PC-9 (cell line): ENCODE measurements at regions not wholly inside any gene's neighbourhood (a gene's known extent, or its start where the extent isn't known, plus 50 kb on each side); places are given as distances from the start of the nearest gene placed in this dataset.

Experiments
- BruUV-seq: library from RNA; stranded (reverse); fragments of 400-500 nt; replicated peaks from 2 replicates; lab custom pipeline; 2021; lab: Mats Ljungman, UMichigan
- CTCF ChIA-PET: fragments of 300-600 bp; sonication (Branson Sonifier 250); formaldehyde crosslinking; loops from one replicate; lab custom pipeline; 2022; ENCODE audit warnings: antibody characterized with exemption; lab: Charles Lee
- POLR2A ChIA-PET: fragments of 300-600 bp; sonication (Branson Sonifier 250); formaldehyde crosslinking; loops from one replicate; lab custom pipeline; 2022; ENCODE audit warnings: antibody characterized with exemption; ENCODE audit not compliant: unreplicated experiment; lab: Charles Lee
- DNase-seq, 2 experiments: peaks; one replicate each; pipeline versions ENCODE4 v3.0.0 to v3.0.0-alpha.2; 2015 to 2022; ENCODE audit warnings: mixed read lengths in 1 of 2
- H2AFZ ChIP-seq: fragments of 200-600 bp; sonication (generic); 2 replicates; pipeline ENCODE4 v1.8.1; 2017; ENCODE audit warnings: antibody characterized with exemption
- H3F3A ChIP-seq: fragments of 200-600 bp; sonication (generic); 2 replicates; pipeline ENCODE4 v1.8.1; 2017; ENCODE audit warnings: antibody characterized with exemption, mild to moderate bottlenecking, low read depth; ENCODE audit not compliant: insufficient read depth
- H3K27ac ChIP-seq: fragments of 200-600 bp; sonication (generic); 2 replicates; pipeline ENCODE4 v1.6.1; 2016; ENCODE audit warnings: mixed run types
- H3K27me3 ChIP-seq: fragments of 200-600 bp; sonication (generic); 2 replicates; pipeline ENCODE4 v1.6.1; 2016; ENCODE audit warnings: low read depth, mixed run types; ENCODE audit not compliant: insufficient read depth
- H3K36me3 ChIP-seq: fragments of 200-600 bp; sonication (generic); 2 replicates; pipeline ENCODE4 v1.6.1; 2016; ENCODE audit warnings: low read depth, mixed run types
- H3K4me1 ChIP-seq: fragments of 200-600 bp; sonication (generic); replicated peaks from 2 replicates; pipeline ENCODE4 v1.6.1; 2016; ENCODE audit warnings: mixed run types; ENCODE audit not compliant: insufficient read depth
- H3K4me2 ChIP-seq: fragments of 200-600 bp; sonication (generic); 2 replicates; pipeline ENCODE4 v1.6.1; 2017; ENCODE audit warnings: mixed run types
- H3K4me3 ChIP-seq: fragments of 200-600 bp; sonication (generic); 2 replicates; pipeline ENCODE4 v1.6.1; 2016; ENCODE audit warnings: mixed run types
- H3K79me2 ChIP-seq: fragments of 200-600 bp; sonication (generic); 2 replicates; pipeline ENCODE4 v1.6.1; 2017; ENCODE audit warnings: low read depth, mixed run types
- H3K9me2 ChIP-seq: fragments of 200-600 bp; sonication (generic); 2 replicates; pipeline ENCODE4 v1.8.1; 2017; ENCODE audit warnings: mild to moderate bottlenecking; ENCODE audit not compliant: insufficient read depth
- H3K9me3 ChIP-seq: fragments of 200-600 bp; sonication (generic); 2 replicates; pipeline ENCODE4 v1.8.1; 2016; ENCODE audit warnings: low read depth; ENCODE audit not compliant: insufficient read depth
- H4K20me1 ChIP-seq: fragments of 200-600 bp; sonication (generic); 2 replicates; pipeline ENCODE4 v1.8.1; 2017; ENCODE audit not compliant: insufficient read depth
- EZH2 ChIP-seq: fragments of 200-600 bp; sonication (generic); IDR thresholded peaks from 2 replicates; pipeline ENCODE4 v1.8.0; 2017; ENCODE audit warnings: antibody characterized with exemption, low read depth
- intact Hi-C: fragments of 100-400 bp; cut with micrococcal nuclease; formaldehyde crosslinking; loops from one replicate; pipeline ENCODE4 v1.10.0; 2022; ENCODE audit not compliant: unreplicated experiment
- TF ChIP-seq, protein P1 (sequence below): fragments of 200-600 bp; sonication (generic); conservative IDR thresholded peaks from 2 replicates; pipeline ENCODE4 v1.6.1; 2017; ENCODE audit warnings: mixed run types, antibody characterized with exemption, mild to moderate bottlenecking, moderate library complexity

DNA sequence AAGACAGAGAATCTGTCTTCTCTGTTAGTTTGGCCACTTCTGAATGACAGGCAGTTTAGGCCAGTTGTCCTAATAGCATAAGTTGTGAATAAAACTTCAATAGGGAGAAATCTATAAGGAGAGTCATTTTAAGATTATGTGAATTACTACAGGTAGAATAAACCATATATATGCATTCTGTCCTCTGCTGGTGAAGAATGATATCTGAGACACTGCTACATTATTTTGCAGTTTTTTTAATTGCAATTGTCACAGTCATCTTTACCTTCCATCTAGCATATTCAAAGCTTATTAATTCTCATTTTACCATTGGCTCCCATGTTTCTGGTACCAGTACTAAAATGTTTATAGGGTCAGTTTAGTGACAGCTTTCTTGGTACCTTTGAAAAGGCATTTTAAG, 519.6 kb upstream of the DEPDC1 start:
- CTCF ChIA-PET, result no interaction called here
- DNase-seq, result no peak

DNA sequence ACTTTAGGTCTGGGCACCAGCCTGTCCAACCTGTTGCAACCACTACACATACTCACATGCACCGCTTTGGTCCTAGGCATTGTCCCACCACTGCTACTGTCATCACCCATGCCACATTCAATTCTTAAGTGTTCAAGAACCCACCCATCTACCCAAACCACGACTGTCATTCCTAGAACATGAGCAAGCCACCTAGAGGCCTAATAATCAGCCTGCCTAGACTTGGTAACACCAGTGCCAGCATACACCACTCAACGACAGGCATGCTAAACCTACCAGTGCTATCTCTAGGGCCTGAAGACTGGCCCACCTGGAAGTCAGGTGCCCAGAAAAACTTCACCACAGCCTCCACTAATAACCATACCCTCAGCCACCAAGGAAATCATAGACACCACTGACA, 532.8 kb upstream of the DEPDC1 start:
- no peak for DNase-seq
- Histone ChIP-seq H3K4me2 (no peak overlapping the region), H3K79me2 (no peaks in the 10 kb centered on the region), H3K4me1 (no peaks in the 10 kb centered on the region), H2AFZ (no peak overlapping the region), H3F3A (no peaks in the 10 kb centered on the region), H3K36me3 (no peaks in the 10 kb centered on the region), H3K27ac (no peak overlapping the region), H3K4me3 (no peak overlapping the region), H4K20me1 (no peaks in the 10 kb centered on the region), H3K9me3 (peaks cover 6% of the 10 kb centered on the region; the same call in 1 of the 2 replicates), H3K9me2 (no peaks in the 10 kb centered on the region; the same call in 1 of the 2 replicates), H3K27me3 (no peaks in the 10 kb centered on the region)
- TF ChIP-seq EZH2, result no peak
- TF ChIP-seq, protein P1, sequence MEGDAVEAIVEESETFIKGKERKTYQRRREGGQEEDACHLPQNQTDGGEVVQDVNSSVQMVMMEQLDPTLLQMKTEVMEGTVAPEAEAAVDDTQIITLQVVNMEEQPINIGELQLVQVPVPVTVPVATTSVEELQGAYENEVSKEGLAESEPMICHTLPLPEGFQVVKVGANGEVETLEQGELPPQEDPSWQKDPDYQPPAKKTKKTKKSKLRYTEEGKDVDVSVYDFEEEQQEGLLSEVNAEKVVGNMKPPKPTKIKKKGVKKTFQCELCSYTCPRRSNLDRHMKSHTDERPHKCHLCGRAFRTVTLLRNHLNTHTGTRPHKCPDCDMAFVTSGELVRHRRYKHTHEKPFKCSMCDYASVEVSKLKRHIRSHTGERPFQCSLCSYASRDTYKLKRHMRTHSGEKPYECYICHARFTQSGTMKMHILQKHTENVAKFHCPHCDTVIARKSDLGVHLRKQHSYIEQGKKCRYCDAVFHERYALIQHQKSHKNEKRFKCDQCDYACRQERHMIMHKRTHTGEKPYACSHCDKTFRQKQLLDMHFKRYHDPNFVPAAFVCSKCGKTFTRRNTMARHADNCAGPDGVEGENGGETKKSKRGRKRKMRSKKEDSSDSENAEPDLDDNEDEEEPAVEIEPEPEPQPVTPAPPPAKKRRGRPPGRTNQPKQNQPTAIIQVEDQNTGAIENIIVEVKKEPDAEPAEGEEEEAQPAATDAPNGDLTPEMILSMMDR, result no peak
- intact Hi-C loops, result no loop called here
- POLR2A ChIA-PET, result no interaction called here
- no TSS peak for BruUV-seq
- CTCF ChIA-PET, result no interaction called here

More for the DNA sequence above, 519.6 kb upstream of the DEPDC1 start:
- Histone ChIP-seq H3K9me2 (no peaks in the 10 kb centered on the region), H4K20me1 (no peaks in the 10 kb centered on the region), H3K27ac (no peak overlapping the region), H3K36me3 (no peaks in the 10 kb centered on the region), H3K4me2 (no peak overlapping the region), H3K79me2 (no peaks in the 10 kb centered on the region), H2AFZ (0 out of 2 replicates have a peak overlapping the region, but pooled peaks have one; percentile 3), H3K9me3 (no peaks in the 10 kb centered on the region), H3K4me3 (no peak overlapping the region), H3K4me1 (no peaks in the 10 kb centered on the region), H3F3A (no peaks in the 10 kb centered on the region), H3K27me3 (no peaks in the 10 kb centered on the region)
- intact Hi-C loops, result no loop called here
- TF ChIP-seq, protein P1, result 0 out of 2 replicates have a peak, but pooled peaks have one; percentile 33
- TF ChIP-seq EZH2, result no peak
- POLR2A ChIA-PET, result no interaction called here
- BruUV-seq, result no TSS peak

DNA sequence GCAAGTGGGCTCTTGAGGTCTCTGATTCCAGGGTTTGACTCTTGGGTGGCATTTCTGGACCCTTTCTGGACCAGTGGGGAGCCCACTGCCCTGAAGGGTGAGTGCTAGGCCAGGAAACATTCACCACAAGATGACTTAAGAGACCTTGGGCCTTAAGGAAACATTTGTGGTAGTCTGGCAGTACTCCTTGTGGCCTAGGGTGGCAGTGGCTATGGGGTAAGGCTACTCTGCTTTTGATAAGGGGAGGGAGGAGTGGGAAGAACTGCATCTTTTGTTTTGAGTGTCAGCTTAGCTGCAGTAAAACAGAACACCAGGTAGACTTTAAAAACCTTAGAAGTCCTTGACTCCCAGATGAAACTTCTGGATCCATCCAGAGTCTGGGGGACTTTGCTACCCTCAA, 529.3 kb upstream of the LRRC7 start:
- CTCF ChIA-PET, result no interaction called here
- Histone ChIP-seq H3K27ac (no peak overlapping the region), H3K27me3 (no peaks in the 10 kb centered on the region), H2AFZ (no peak overlapping the region), H3K4me2 (no peak overlapping the region), H3K79me2 (no peaks in the 10 kb centered on the region), H4K20me1 (no peaks in the 10 kb centered on the region), H3K9me3 (no peaks in the 10 kb centered on the region; the same call in 1 of the 2 replicates), H3K4me3 (no peak overlapping the region), H3K4me1 (no peaks in the 10 kb centered on the region), H3K36me3 (no peaks in the 10 kb centered on the region), H3K9me2 (no peaks in the 10 kb centered on the region), H3F3A (no peaks in the 10 kb centered on the region)
- no TSS peak for BruUV-seq
- POLR2A ChIA-PET, result no interaction called here
- DNase-seq, result no peak
- TF ChIP-seq, protein P1, result no peak
- no peak for TF ChIP-seq EZH2
- intact Hi-C loops, result no loop called here
